ENCODE measurements at regions not wholly inside any gene's neighbourhood (a gene's known extent, or its start where the extent isn't known, plus 50 kb on each side); places are given as distances from the start of the nearest gene placed in this dataset.

GRCh38 chr3:178275793-178276192, 260.4 kb upstream of the KCNMB2 start:
- TF ChIP-seq CTCF (IDR thresholded peaks at IDR 0.05): no peak
- TF ChIP-seq POLR2A (IDR thresholded peaks at IDR 0.05): no peak
